Sigmoid colon (tissue), 6 donors: ENCODE measurements at regions not wholly inside any gene's neighbourhood (a gene's known extent, or its start where the extent isn't known, plus 50 kb on each side); places are given as distances from the start of the nearest gene placed in this dataset.
"Not testable (repeated sequence)": the region's sequence is repeated elsewhere in the genome, so short reads cannot be mapped to it uniquely, and the experiment has no call there.

Source experiments
- DNase-seq: peaks from one replicate; pipeline ENCODE4 v3.0.0-alpha.2; 2019
- H3K27ac ChIP-seq, 4 donors: fragments of 200-600 bp; sonication (generic); one replicate each; pipeline ENCODE4 v1.5.1; 2016 to 2019; ENCODE audit warnings: mild to moderate bottlenecking in 1 of 4
- H3K27me3 ChIP-seq, 3 donors: fragments of 200-600 bp; sonication (generic); one replicate each; pipeline ENCODE4 v1.5.1; 2019; ENCODE audit warnings: mild to moderate bottlenecking in 1 of 3
- H3K36me3 ChIP-seq, 4 donors: fragments of 200-600 bp; sonication (generic); one replicate each; pipeline ENCODE4 v1.5.1; 2016 to 2019
- H3K4me1 ChIP-seq, 4 donors: fragments of 200-600 bp; sonication (generic); one replicate each; pipeline ENCODE4 v1.5.1; 2017 to 2019
- H3K4me3 ChIP-seq, 4 donors: fragments of 200-600 bp; sonication (generic); one replicate each; pipeline ENCODE4 v1.5.1; 2017 to 2019; ENCODE audit warnings: mild to moderate bottlenecking in 2 of 4, moderate library complexity in 1 of 4
- H3K9me3 ChIP-seq, 4 donors: fragments of 200-600 bp in 3 of 4; sonication (generic) in 3 of 4; one replicate each; pipeline versions ENCODE4 v1.5.1 to v1.6.1; 2013 to 2019
- CTCF ChIP-seq, 4 experiments: fragments of 450-650 bp in 3 of 4; fragments of 200-600 bp in 1 of 4; IDR thresholded peaks; one replicate each; pipeline ENCODE4 v1.5.1; 2016 to 2019; ENCODE audit warnings: antibody characterized with exemption in 4 of 4, mild to moderate bottlenecking in 3 of 4, moderate library complexity in 2 of 4
- EP300 ChIP-seq, 4 donors: sonication (generic); formaldehyde crosslinking; IDR thresholded peaks; one replicate each; pipeline ENCODE4 v1.6.1; 2017; ENCODE audit warnings: antibody characterized with exemption in 4 of 4
- POLR2A ChIP-seq, 2 donors: fragments of 450-650 bp; IDR thresholded peaks; one replicate each; pipeline ENCODE4 v1.6.1; 2016; ENCODE audit warnings: antibody characterized with exemption in 2 of 2, mild to moderate bottlenecking in 2 of 2, moderate library complexity in 2 of 2
- POLR2AphosphoS5 ChIP-seq, 4 donors: sonication (generic); formaldehyde crosslinking; IDR thresholded peaks; one replicate each; pipeline ENCODE4 v1.6.1; 2017; ENCODE audit warnings: antibody characterized with exemption in 4 of 4
- WGBS, 2 donors: extraction: QIAGEN DNeasy Blood & Tissue Kit; methylation state at CpG; one replicate each; pipeline ENCODE4 v1.1.7; 2013; 5-methylcytosine and 5-hydroxymethylcytosine counted together
- intact Hi-C: fragments of 100-400 bp; cut with DNase I; formaldehyde crosslinking; loops from one replicate; pipeline ENCODE4 v1.15.1; 2023
- donor health status: healthy with polysubstance abuse.
- donor health status: healthy.

- TF ChIP-seq POLR2A (IDR thresholded peaks at IDR 0.05) = no peak
- no peak for TF ChIP-seq CTCF (IDR thresholded peaks at IDR 0.05)
- no peak for TF ChIP-seq POLR2AphosphoS5 (IDR thresholded peaks at IDR 0.05)
- no peak for TF ChIP-seq EP300 (IDR thresholded peaks at IDR 0.05)
- Histone ChIP-seq H3K4me1 (no peaks in the 10 kb centered on the region), H3K27ac (no peak overlapping the region), H3K36me3 (no peaks in the 10 kb centered on the region), H3K27me3 (no peaks in the 10 kb centered on the region), H3K9me3 (no peaks in the 10 kb centered on the region), H3K4me3 (no peak overlapping the region)
- intact Hi-C loops = no loop called here
- DNase-seq = no peak
- WGBS, 2 donors = 57 to 78% methylated on average over 2 of the region's 2 CpGs
Observed at GRCh38 chr1:101595881-101596374, 359.1 kb downstream of the S1PR1 start.

- H3K27me3 ChIP-seq, H3K9me3 ChIP-seq, H3K36me3 ChIP-seq, DNase-seq, intact Hi-C loops, H3K4me3 ChIP-seq, H3K27ac ChIP-seq, H3K4me1 ChIP-seq: not testable (repeated sequence)
- WGBS, 2 donors = 81% methylated on average over 5 of the region's 5 CpGs
Observed at GRCh38 chr1:101600615-101601014, 363.8 kb downstream of the S1PR1 start.

- H3K27ac ChIP-seq = no peak overlapping the region
Observed at GRCh38 chr1:101603726-101604125, 366.9 kb downstream of the S1PR1 start.

GRCh38 chr1:101605878-101606277 is 369.1 kb downstream of the S1PR1 start:
- Histone ChIP-seq H3K27me3 (no peaks in the 10 kb centered on the region), H3K36me3 (no peaks in the 10 kb centered on the region), H3K9me3 (peaks cover 0 to 5% (median 0%) of the 10 kb centered on the region in 4 donors), H3K4me3 (no peak overlapping the region), H3K4me1 (no peaks in the 10 kb centered on the region), H3K27ac (no peak overlapping the region)
- intact Hi-C loops = no loop called here
- DNase-seq = no peak
- no peak for TF ChIP-seq POLR2A (IDR thresholded peaks at IDR 0.05)
- 52% methylated on average over 2 of the region's 2 CpGs for WGBS, 2 donors

More at GRCh38 chr1:101603726-101604125, 366.9 kb downstream of the S1PR1 start:
- WGBS, 2 donors = 18 to 57% methylated on average over 1 of the region's 1 CpG
- Histone ChIP-seq H3K4me1 (no peaks in the 10 kb centered on the region), H3K27me3 (no peaks in the 10 kb centered on the region), H3K4me3 (no peak overlapping the region), H3K9me3 (no peaks in the 10 kb centered on the region), H3K36me3 (no peaks in the 10 kb centered on the region)
- no peak for DNase-seq
- intact Hi-C loops = no loop called here
- no peak for TF ChIP-seq POLR2AphosphoS5 (IDR thresholded peaks at IDR 0.05)
- TF ChIP-seq POLR2A (IDR thresholded peaks at IDR 0.05) = no peak
- TF ChIP-seq EP300 (IDR thresholded peaks at IDR 0.05) = no peak
- no peak for TF ChIP-seq CTCF (IDR thresholded peaks at IDR 0.05)

GRCh38 chr1:101613546-101613945 is 376.7 kb downstream of the S1PR1 start:
- Histone ChIP-seq H3K27me3 (no peaks in the 10 kb centered on the region), H3K4me3 (no peak overlapping the region), H3K27ac (no peak overlapping the region), H3K4me1 (no peaks in the 10 kb centered on the region), H3K9me3 (peaks cover 0 to 5% (median 0%) of the 10 kb centered on the region in 4 donors), H3K36me3 (no peaks in the 10 kb centered on the region)
- no peak for DNase-seq
- intact Hi-C loops = no loop called here
- no peak for TF ChIP-seq EP300 (IDR thresholded peaks at IDR 0.05)
- no peak for TF ChIP-seq POLR2AphosphoS5 (IDR thresholded peaks at IDR 0.05)
- no peak for TF ChIP-seq CTCF (IDR thresholded peaks at IDR 0.05)
- no peak for TF ChIP-seq POLR2A (IDR thresholded peaks at IDR 0.05)

GRCh38 chr1:101618900-101619299 is 377.8 kb downstream of the OLFM3 start:
- Histone ChIP-seq H3K36me3 (no peaks in the 10 kb centered on the region), H3K27ac (no peak overlapping the region), H3K9me3 (no peaks in the 10 kb centered on the region), H3K4me3 (no peak overlapping the region), H3K4me1 (no peaks in the 10 kb centered on the region), H3K27me3 (no peaks in the 10 kb centered on the region)
- WGBS, 2 donors = 89 to 91% methylated on average over 5 of the region's 5 CpGs
- TF ChIP-seq EP300 (IDR thresholded peaks at IDR 0.05) (no peak), POLR2A (IDR thresholded peaks at IDR 0.05) (no peak), CTCF (IDR thresholded peaks at IDR 0.05) (no peak), POLR2AphosphoS5 (IDR thresholded peaks at IDR 0.05) (no peak)
- intact Hi-C loops = no loop called here
- no peak for DNase-seq
